ENCODE measurements at regions not wholly inside any gene's neighbourhood (a gene's known extent, or its start where the extent isn't known, plus 50 kb on each side); places are given as distances from the start of the nearest gene placed in this dataset.

GRCh38 chr4:171759274-171759673, 53.9 kb upstream of the GALNTL6 start:
- DNase-seq = no peak

GRCh38 chr4:171751538-171751937, 61.7 kb upstream of the GALNTL6 start:
- DNase-seq = no peak

- no peak for DNase-seq
Measured at GRCh38 chr4:171746418-171746817, 66.8 kb upstream of the GALNTL6 start.

- no peak for DNase-seq
Measured at GRCh38 chr4:171742436-171742835, 70.8 kb upstream of the GALNTL6 start.

GRCh38 chr4:171727185-171727584, 86.0 kb upstream of the GALNTL6 start:
- no peak for DNase-seq

GRCh38 chr4:171721937-171722336, 91.3 kb upstream of the GALNTL6 start:
- DNase-seq = no peak

- DNase-seq = no peak
Measured at GRCh38 chr4:171719691-171720090, 93.5 kb upstream of the GALNTL6 start.

GRCh38 chr4:171718665-171719064, 94.5 kb upstream of the GALNTL6 start:
- DNase-seq = no peak

- DNase-seq = no peak
Measured at GRCh38 chr4:171718069-171718468, 95.1 kb upstream of the GALNTL6 start.

GRCh38 chr4:171717231-171717741, 95.9 kb upstream of the GALNTL6 start:
- no peak for DNase-seq

GRCh38 chr4:171715973-171716372, 97.2 kb upstream of the GALNTL6 start:
- DNase-seq = no peak

- no peak for DNase-seq
Measured at GRCh38 chr4:171714791-171715454, 98.3 kb upstream of the GALNTL6 start.

GRCh38 chr4:171710743-171711142, 102.5 kb upstream of the GALNTL6 start:
- DNase-seq = no peak

- DNase-seq = no peak
Measured at GRCh38 chr4:171676555-171677215, 136.5 kb upstream of the GALNTL6 start.

- DNase-seq = no peak
Measured at GRCh38 chr4:171674781-171675180, 138.4 kb upstream of the GALNTL6 start.

- DNase-seq = no peak
Measured at GRCh38 chr4:171668403-171668802, 144.8 kb upstream of the GALNTL6 start.

- no peak for DNase-seq
Measured at GRCh38 chr4:171667906-171668305, 145.3 kb upstream of the GALNTL6 start.

- DNase-seq = no peak
Measured at GRCh38 chr4:171651071-171651470, 162.1 kb upstream of the GALNTL6 start.

- no peak for DNase-seq
Measured at GRCh38 chr4:171650543-171650942, 162.7 kb upstream of the GALNTL6 start.

- no peak for DNase-seq
Measured at GRCh38 chr4:171648926-171649325, 164.3 kb upstream of the GALNTL6 start.

- DNase-seq = no peak
Measured at GRCh38 chr4:171646984-171647383, 166.2 kb upstream of the GALNTL6 start.

GRCh38 chr4:171644430-171645057, 168.7 kb upstream of the GALNTL6 start:
- DNase-seq = no peak

GRCh38 chr4:171639540-171639939, 173.7 kb upstream of the GALNTL6 start:
- no peak for DNase-seq

- DNase-seq = no peak
Measured at GRCh38 chr4:171636606-171637005, 176.6 kb upstream of the GALNTL6 start.
